AG04450 (cell line): ENCODE measurements at regions not wholly inside any gene's neighbourhood (a gene's known extent, or its start where the extent isn't known, plus 50 kb on each side); places are given as distances from the start of the nearest gene placed in this dataset.

Experiments
- CTCF ChIA-PET: fragments of 300-600, 350-600 bp; formaldehyde crosslinking; extraction: SDS; loops from one replicate; lab custom pipeline; 2022; ENCODE audit warnings: antibody characterized with exemption, inconsistent platforms; lab: Charles Lee
- POLR2A ChIA-PET: fragments of 350-600 bp; formaldehyde crosslinking; extraction: SDS; loops from one replicate; lab custom pipeline; 2021; ENCODE audit warnings: antibody characterized with exemption, inconsistent platforms; lab: Yijun Ruan, JAX
- DNase-seq: peaks from one replicate; pipeline ENCODE4 v3.0.0-alpha.2; 2011; ENCODE audit warnings: low read depth, low spot score
- H3K27ac ChIP-seq: one replicate; pipeline ENCODE4 v1.5.1; 2012; ENCODE audit warnings: low read depth, low read length, control low read depth
- H3K27me3 ChIP-seq: one replicate; pipeline ENCODE4 v1.6.0; 2012; ENCODE audit warnings: low read length; ENCODE audit not compliant: control insufficient read depth, insufficient read depth
- H3K4me3 ChIP-seq: 2 replicates; pipeline ENCODE4 v1.5.1; 2011; ENCODE audit warnings: mild to moderate bottlenecking, low read depth, low read length, control low read depth
- H3K9me3 ChIP-seq: 2 replicates; pipeline ENCODE4 v1.5.1; 2012; ENCODE audit warnings: low read length; ENCODE audit not compliant: control insufficient read depth, insufficient read depth
- TF ChIP-seq, protein P1 (sequence below): IDR thresholded peaks from 2 replicates; pipeline ENCODE4 v1.5.1; 2011; ENCODE audit warnings: low read depth, low read length, control low read depth, inconsistent platforms

DNA sequence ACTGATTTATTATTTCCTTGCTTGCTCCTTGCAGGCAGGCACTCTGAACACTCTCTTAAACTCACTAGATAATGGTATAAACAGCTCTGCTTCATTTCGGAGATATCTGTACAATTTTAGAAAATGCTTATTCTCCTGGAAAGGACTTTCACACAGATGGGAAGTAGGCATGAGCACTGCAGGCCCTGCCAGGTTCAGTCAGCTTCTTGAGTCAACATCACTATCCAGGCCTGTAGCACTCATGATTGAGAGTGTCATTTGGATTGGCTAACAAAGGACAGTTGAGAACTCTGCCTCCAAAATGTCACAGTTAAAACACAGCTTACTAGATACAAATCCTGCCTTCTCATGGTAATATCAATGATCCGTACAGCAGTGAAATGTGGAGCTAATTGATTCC, 181.9 kb downstream of the CYYR1 start:
- Histone ChIP-seq H3K4me3 (no peak overlapping the region), H3K9me3 (no peaks in the 10 kb centered on the region), H3K27ac (no peak overlapping the region), H3K27me3 (no peaks in the 10 kb centered on the region)
- ChIA-PET POLR2A (no interaction called here), CTCF (no interaction called here)
- TF ChIP-seq, protein P1, sequence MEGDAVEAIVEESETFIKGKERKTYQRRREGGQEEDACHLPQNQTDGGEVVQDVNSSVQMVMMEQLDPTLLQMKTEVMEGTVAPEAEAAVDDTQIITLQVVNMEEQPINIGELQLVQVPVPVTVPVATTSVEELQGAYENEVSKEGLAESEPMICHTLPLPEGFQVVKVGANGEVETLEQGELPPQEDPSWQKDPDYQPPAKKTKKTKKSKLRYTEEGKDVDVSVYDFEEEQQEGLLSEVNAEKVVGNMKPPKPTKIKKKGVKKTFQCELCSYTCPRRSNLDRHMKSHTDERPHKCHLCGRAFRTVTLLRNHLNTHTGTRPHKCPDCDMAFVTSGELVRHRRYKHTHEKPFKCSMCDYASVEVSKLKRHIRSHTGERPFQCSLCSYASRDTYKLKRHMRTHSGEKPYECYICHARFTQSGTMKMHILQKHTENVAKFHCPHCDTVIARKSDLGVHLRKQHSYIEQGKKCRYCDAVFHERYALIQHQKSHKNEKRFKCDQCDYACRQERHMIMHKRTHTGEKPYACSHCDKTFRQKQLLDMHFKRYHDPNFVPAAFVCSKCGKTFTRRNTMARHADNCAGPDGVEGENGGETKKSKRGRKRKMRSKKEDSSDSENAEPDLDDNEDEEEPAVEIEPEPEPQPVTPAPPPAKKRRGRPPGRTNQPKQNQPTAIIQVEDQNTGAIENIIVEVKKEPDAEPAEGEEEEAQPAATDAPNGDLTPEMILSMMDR, result no peak
- DNase-seq, result no peak

- DNase-seq, result no peak
- Histone ChIP-seq H3K27ac (no peak overlapping the region), H3K27me3 (no peaks in the 10 kb centered on the region), H3K4me3 (no peak overlapping the region), H3K9me3 (no peaks in the 10 kb centered on the region)
- ChIA-PET POLR2A (no interaction called here), CTCF (no interaction called here)
- TF ChIP-seq, protein P1, result no peak
These were observed 183.0 kb downstream of the CYYR1 start for GRCh38 chr21:26389971-26390641.

GRCh38 chr21:26388731-26389231, 184.3 kb downstream of the CYYR1 start:
- H3K4me3 ChIP-seq, result no peak overlapping the region
- no peak overlapping the region for H3K27ac ChIP-seq
- no peaks in the 10 kb centered on the region for H3K9me3 ChIP-seq
- H3K27me3 ChIP-seq, result no peaks in the 10 kb centered on the region
- ChIA-PET CTCF (interaction anchor here (0.5 to 0.6 kb wide), 2 partner anchors 258 to 591 kb away, joined by 3 to 5 read pairs; no protein-coding TSS in a partner anchor), POLR2A (no interaction called here)
- DNase-seq, result no peak
- TF ChIP-seq, protein P1, result no peak

- Histone ChIP-seq H3K27ac (no peak overlapping the region), H3K27me3 (no peaks in the 10 kb centered on the region), H3K4me3 (no peak overlapping the region), H3K9me3 (no peaks in the 10 kb centered on the region)
- POLR2A ChIA-PET, result no interaction called here
- CTCF ChIA-PET, result no interaction called here
- no peak for DNase-seq
- TF ChIP-seq, protein P1, result no peak
These were observed 187.4 kb downstream of the CYYR1 start for GRCh38 chr21:26385721-26386120.

DNA sequence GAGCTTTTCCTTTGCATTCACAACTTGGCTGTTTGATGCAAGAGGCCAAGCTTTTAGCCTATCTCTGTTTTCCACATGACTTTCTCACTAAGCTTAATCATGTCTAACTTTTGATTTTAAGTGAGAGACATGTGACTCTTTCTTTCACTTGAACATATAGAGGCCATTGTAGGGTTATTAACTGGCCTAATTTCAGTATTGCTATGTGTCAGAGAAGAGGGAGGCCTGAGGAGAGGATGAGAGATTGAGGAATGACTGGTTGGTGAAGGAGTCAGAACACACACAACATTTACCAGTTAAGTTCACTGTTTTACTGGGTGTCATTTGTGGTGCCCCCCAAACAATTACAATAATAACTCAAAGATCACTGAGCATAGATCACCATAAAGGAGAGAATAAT, 193.5 kb downstream of the CYYR1 start:
- Histone ChIP-seq H3K27ac (no peak overlapping the region), H3K4me3 (no peak overlapping the region), H3K9me3 (no peaks in the 10 kb centered on the region), H3K27me3 (no peaks in the 10 kb centered on the region)
- TF ChIP-seq, protein P1, result no peak
- DNase-seq, result no peak
- CTCF ChIA-PET, result no interaction called here
- POLR2A ChIA-PET, result no interaction called here
